Astrocyte (in vitro differentiated cells and primary cell): ENCODE measurements at regions not wholly inside any gene's neighbourhood (a gene's known extent, or its start where the extent isn't known, plus 50 kb on each side); places are given as distances from the start of the nearest gene placed in this dataset.

ENCODE experiments used
- DNase-seq: peaks from one replicate; pipeline ENCODE4 v3.0.0-alpha.2; 2010; ENCODE audit warnings: low read depth
- FAIRE-seq: peaks from 2 replicates; lab custom pipeline; 2011; peaks lifted over from hg19 to GRCh38; lab: Jason Lieb, UNC
- H2AFZ ChIP-seq: 2 replicates; pipeline ENCODE4 v1.6.0; 2012; ENCODE audit warnings: low read depth, low read length, inconsistent platforms
- H3K27ac ChIP-seq: 2 replicates; pipeline ENCODE4 v1.5.1; 2011; ENCODE audit warnings: low read depth, low read length, inconsistent platforms
- H3K27me3 ChIP-seq: 2 replicates; pipeline ENCODE4 v1.6.0; 2011; ENCODE audit warnings: low read length, inconsistent platforms; ENCODE audit not compliant: insufficient read depth
- H3K36me3 ChIP-seq: 2 replicates; pipeline ENCODE4 v1.5.1; 2011; ENCODE audit warnings: low read length, inconsistent platforms; ENCODE audit not compliant: insufficient read depth
- H3K4me1 ChIP-seq: 2 replicates; pipeline ENCODE4 v1.5.1; 2011; ENCODE audit warnings: low read length, inconsistent platforms; ENCODE audit not compliant: insufficient read depth
- H3K4me2 ChIP-seq: 2 replicates; pipeline ENCODE4 v1.6.0; 2012; ENCODE audit warnings: low read length, inconsistent platforms
- H3K4me3 ChIP-seq: 2 replicates; pipeline ENCODE4 v1.5.1; 2011; ENCODE audit warnings: low read depth, mild to moderate bottlenecking, low read length, inconsistent platforms; ENCODE audit not compliant: insufficient read depth
- H3K79me2 ChIP-seq: 2 replicates; pipeline ENCODE4 v1.6.0; 2012; ENCODE audit warnings: mild to moderate bottlenecking, low read length, inconsistent platforms; ENCODE audit not compliant: insufficient read depth
- H3K9ac ChIP-seq: 2 replicates; pipeline ENCODE4 v1.6.0; 2012; ENCODE audit warnings: mild to moderate bottlenecking, low read length, inconsistent platforms
- H3K9me3 ChIP-seq: 2 replicates; pipeline ENCODE4 v1.5.1; 2012; ENCODE audit warnings: low read depth, mild to moderate bottlenecking, low read length, inconsistent platforms; ENCODE audit not compliant: insufficient read depth
- H4K20me1 ChIP-seq: 2 replicates; pipeline ENCODE4 v1.6.0; 2012; ENCODE audit warnings: low read length, inconsistent platforms; ENCODE audit not compliant: insufficient read depth
- H3K27ac Mint-ChIP-seq: one replicate; pipeline ENCODE4 v1.8.0; 2021; ENCODE audit warnings: mild to moderate bottlenecking, mixed read lengths; ENCODE audit not compliant: unreplicated experiment
- H3K27me3 Mint-ChIP-seq: one replicate; pipeline ENCODE4 v1.8.0; 2021; ENCODE audit warnings: low read depth, mixed read lengths; ENCODE audit not compliant: unreplicated experiment
- H3K36me3 Mint-ChIP-seq: one replicate; pipeline ENCODE4 v1.8.0; 2021; ENCODE audit warnings: low read depth, mixed read lengths; ENCODE audit not compliant: unreplicated experiment
- H3K4me1 Mint-ChIP-seq: one replicate; pipeline ENCODE4 v1.8.0; 2021; ENCODE audit warnings: low read depth, mixed read lengths; ENCODE audit not compliant: unreplicated experiment
- H3K4me3 Mint-ChIP-seq: one replicate; pipeline ENCODE4 v1.8.0; 2021; ENCODE audit warnings: mild to moderate bottlenecking, moderate library complexity, mixed read lengths; ENCODE audit not compliant: unreplicated experiment
- H3K9me3 Mint-ChIP-seq: one replicate; pipeline ENCODE4 v1.8.0; 2021; ENCODE audit warnings: mild to moderate bottlenecking, mixed read lengths; ENCODE audit not compliant: unreplicated experiment
- CTCF ChIP-seq: IDR thresholded peaks from 2 replicates; pipeline ENCODE4 v1.5.1; 2011; ENCODE audit warnings: low read depth, mild to moderate bottlenecking, inconsistent platforms, low read length, moderate library complexity; ENCODE audit not compliant: insufficient read depth
- EZH2 ChIP-seq: IDR thresholded peaks from 2 replicates; pipeline ENCODE4 v1.6.1; 2012; ENCODE audit warnings: mild to moderate bottlenecking, low read length, inconsistent platforms; ENCODE audit not compliant: insufficient read depth

- H3K36me3 Mint-ChIP-seq: no peaks in the 10 kb centered on the region
- Histone ChIP-seq H3K27me3 (no peaks in the 10 kb centered on the region), H3K4me2 (peak overlapping the region; percentile 32), H3K36me3 (no peaks in the 10 kb centered on the region), H2AFZ (no peak overlapping the region), H3K4me3 (no peak overlapping the region), H3K9ac (peak overlapping the region; percentile 33), H4K20me1 (no peaks in the 10 kb centered on the region), H3K27ac (peak overlapping the region; percentile 78), H3K4me1 (peaks cover 30% of the 10 kb centered on the region), H3K9me3 (no peaks in the 10 kb centered on the region), H3K79me2 (no peaks in the 10 kb centered on the region)
- FAIRE-seq (peak; percentile 5), DNase-seq (peak; percentile 87)
- no peaks in the 10 kb centered on the region for H3K27me3 Mint-ChIP-seq
- H3K4me3 Mint-ChIP-seq: no peak overlapping the region
- peaks cover 39% of the 10 kb centered on the region for H3K4me1 Mint-ChIP-seq
- peaks cover 5% of the 10 kb centered on the region for H3K9me3 Mint-ChIP-seq
- TF ChIP-seq EZH2: no peak
- TF ChIP-seq CTCF: no peak
- peak overlapping the region; percentile 98 for H3K27ac Mint-ChIP-seq
Observed at GRCh38 chr3:70849911-70850699, 537.7 kb upstream of the MDFIC2 start.

- Histone ChIP-seq H4K20me1 (no peaks in the 10 kb centered on the region), H3K4me2 (no peak overlapping the region), H2AFZ (no peak overlapping the region), H3K9ac (no peak overlapping the region), H3K27me3 (no peaks in the 10 kb centered on the region), H3K79me2 (no peaks in the 10 kb centered on the region), H3K36me3 (no peaks in the 10 kb centered on the region), H3K27ac (no peak overlapping the region), H3K9me3 (no peaks in the 10 kb centered on the region), H3K4me3 (no peak overlapping the region), H3K4me1 (peaks cover 5% of the 10 kb centered on the region)
- TF ChIP-seq EZH2 (no peak), CTCF (no peak)
- no peaks in the 10 kb centered on the region for H3K27me3 Mint-ChIP-seq
- no peaks in the 10 kb centered on the region for H3K36me3 Mint-ChIP-seq
- H3K9me3 Mint-ChIP-seq: peaks cover 3% of the 10 kb centered on the region
- DNase-seq (peak; percentile 66), FAIRE-seq (peak; percentile 20)
- H3K4me3 Mint-ChIP-seq: no peak overlapping the region
- peaks cover 11% of the 10 kb centered on the region for H3K4me1 Mint-ChIP-seq
- H3K27ac Mint-ChIP-seq: no peak overlapping the region
Observed at GRCh38 chr3:70840106-70840870, 527.9 kb upstream of the MDFIC2 start.
